ENCODE measurements at regions not wholly inside any gene's neighbourhood (a gene's known extent, or its start where the extent isn't known, plus 50 kb on each side); places are given as distances from the start of the nearest gene placed in this dataset.
A peak's percentile ranks its signal among the peaks of the same experiment; 100 is the strongest.

- no peaks in the 10 kb centered on the region for H3K27me3 ChIP-seq (ENCODE audit: control insufficient read depth, insufficient read depth, low read length)
- H3K36me3 ChIP-seq (ENCODE audit: control insufficient read depth, insufficient read depth, low read length), result no peaks in the 10 kb centered on the region; the same call in 1 of the 2 replicates
- intact Hi-C loops (cut with micrococcal nuclease; ENCODE audit: unreplicated experiment) (no loop called here), in situ Hi-C loops (cut with HindIII; ENCODE audit: low pct_unique_long_range_greater_than_20kb, low sequenced_read_pairs) (no loop called here)
- CTCF ChIA-PET, result no interaction called here
- POLR2A ChIA-PET, result no interaction called here
- DNase-seq (ENCODE audit: low read depth, low spot score), result no peak
- peak overlapping the region; percentile 78 for H3K27ac ChIP-seq (ENCODE audit: low read length)
- BruUV-seq (replicated peaks), result no TSS peak
- H3K9me3 ChIP-seq (ENCODE audit: control insufficient read depth, insufficient read depth, low read depth, low read length), result no peaks in the 10 kb centered on the region
- no peak for TF ChIP-seq REST (IDR thresholded peaks at IDR 0.05; ENCODE audit: insufficient read depth in 1 of 2, low read depth in 2 of 2, low read length in 1 of 2)
- no peak for TF ChIP-seq SIN3A (IDR thresholded peaks at IDR 0.05; ENCODE audit: borderline replicate concordance, insufficient read depth, low read depth, low read length)
- no peak for TF ChIP-seq POLR2AphosphoS5 (IDR thresholded peaks at IDR 0.05; ENCODE audit: low read depth, low read length)
- TF ChIP-seq TCF7L2 (IDR thresholded peaks at IDR 0.05; ENCODE audit: low read depth, low read length), result peak; percentile 64; the same call in 1 of the 2 replicates
- TF ChIP-seq CTCF (IDR thresholded peaks at IDR 0.05), result no peak
- ATAC-seq, result peak; percentile 93
- no peak overlapping the region for H3K4me3 ChIP-seq (ENCODE audit: low read depth in 2 of 2, low read length in 2 of 2)
- peaks cover 9% of the 10 kb centered on the region for H3K4me1 ChIP-seq (ENCODE audit: control insufficient read depth, insufficient read depth, low read length)
Measured at GRCh38 chr1:94654031-94654430, 112.5 kb upstream of the F3 start.

GRCh38 chr1:94653454-94653853, 111.9 kb upstream of the F3 start:
- ChIA-PET POLR2A (no interaction called here), CTCF (no interaction called here)
- H3K9me3 ChIP-seq (ENCODE audit: control insufficient read depth, insufficient read depth, low read depth, low read length), result no peaks in the 10 kb centered on the region
- intact Hi-C loops (cut with micrococcal nuclease; ENCODE audit: unreplicated experiment), result no loop called here
- H3K4me1 ChIP-seq (ENCODE audit: control insufficient read depth, insufficient read depth, low read length), result peaks cover 9% of the 10 kb centered on the region
- no peaks in the 10 kb centered on the region for H3K27me3 ChIP-seq (ENCODE audit: control insufficient read depth, insufficient read depth, low read length)
- TF ChIP-seq CTCF (IDR thresholded peaks at IDR 0.05) (no peak), REST (IDR thresholded peaks at IDR 0.05; ENCODE audit: insufficient read depth in 1 of 2, low read depth in 2 of 2, low read length in 1 of 2) (no peak), TCF7L2 (IDR thresholded peaks at IDR 0.05; ENCODE audit: low read depth, low read length) (no peak), POLR2AphosphoS5 (IDR thresholded peaks at IDR 0.05; ENCODE audit: low read depth, low read length) (no peak), SIN3A (IDR thresholded peaks at IDR 0.05; ENCODE audit: borderline replicate concordance, insufficient read depth, low read depth, low read length) (no peak)
- in situ Hi-C loops (cut with HindIII; ENCODE audit: low pct_unique_long_range_greater_than_20kb, low sequenced_read_pairs), result no loop called here
- ATAC-seq (peak; percentile 66), DNase-seq (ENCODE audit: low read depth, low spot score) (no peak)
- peak overlapping the region; percentile 78 for H3K27ac ChIP-seq (ENCODE audit: low read length)
- no peak overlapping the region for H3K4me3 ChIP-seq (ENCODE audit: low read depth in 2 of 2, low read length in 2 of 2)
- BruUV-seq (replicated peaks), result no TSS peak
- H3K36me3 ChIP-seq (ENCODE audit: control insufficient read depth, insufficient read depth, low read length), result no peaks in the 10 kb centered on the region; the same call in 1 of the 2 replicates
